NCI-H748 (cell line): ENCODE measurements at regions not wholly inside any gene's neighbourhood (a gene's known extent, or its start where the extent isn't known, plus 50 kb on each side); places are given as distances from the start of the nearest gene placed in this dataset.
A peak's percentile ranks its signal among the peaks of the same experiment; 100 is the strongest.

ENCODE experiments used
- DNase-seq: peaks from one replicate; lab custom pipeline; 2025; ENCODE audit not compliant: unreplicated experiment; lab: John Stamatoyannopoulos, UW

- DNase-seq, result no peak
These were observed 66.5 kb upstream of the DIO3 start for GRCh38 chr14:101494826-101495225.

- DNase-seq, result no peak
These were observed 66.0 kb upstream of the DIO3 start for GRCh38 chr14:101495284-101495683.

GRCh38 chr14:101495827-101496775 lies 65.2 kb upstream of the DIO3 start:
- DNase-seq, result no peak

- no peak for DNase-seq
These were observed 64.3 kb upstream of the DIO3 start for GRCh38 chr14:101496776-101497683.

- DNase-seq, result no peak
These were observed 63.4 kb upstream of the DIO3 start for GRCh38 chr14:101497684-101498525.

- DNase-seq, result no peak
These were observed 62.8 kb upstream of the DIO3 start for GRCh38 chr14:101498526-101498860.

DNA sequence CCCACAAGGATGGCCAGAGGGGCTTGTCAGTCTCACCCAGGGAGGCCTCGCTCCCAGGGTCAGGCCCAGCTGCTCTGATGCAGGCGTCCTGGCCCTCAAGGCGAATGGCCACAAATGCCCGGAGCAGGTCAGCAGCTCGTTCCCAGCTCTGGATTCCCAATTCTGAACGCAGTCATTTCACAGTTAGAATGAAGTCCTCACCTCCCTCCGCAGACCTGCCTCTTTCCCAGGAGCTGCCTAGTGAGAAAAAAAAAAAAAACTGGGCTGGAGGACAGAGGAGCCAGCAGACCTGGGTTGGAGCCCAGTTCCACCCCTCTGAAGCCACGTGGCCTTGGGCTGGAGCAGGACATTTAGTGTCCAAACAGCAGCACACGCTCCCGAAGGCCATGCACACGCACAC lies 62.2 kb upstream of the DIO3 start:
- no peak for DNase-seq

GRCh38 chr14:101499513-101499912 lies 61.8 kb upstream of the DIO3 start:
- DNase-seq, result no peak

DNA sequence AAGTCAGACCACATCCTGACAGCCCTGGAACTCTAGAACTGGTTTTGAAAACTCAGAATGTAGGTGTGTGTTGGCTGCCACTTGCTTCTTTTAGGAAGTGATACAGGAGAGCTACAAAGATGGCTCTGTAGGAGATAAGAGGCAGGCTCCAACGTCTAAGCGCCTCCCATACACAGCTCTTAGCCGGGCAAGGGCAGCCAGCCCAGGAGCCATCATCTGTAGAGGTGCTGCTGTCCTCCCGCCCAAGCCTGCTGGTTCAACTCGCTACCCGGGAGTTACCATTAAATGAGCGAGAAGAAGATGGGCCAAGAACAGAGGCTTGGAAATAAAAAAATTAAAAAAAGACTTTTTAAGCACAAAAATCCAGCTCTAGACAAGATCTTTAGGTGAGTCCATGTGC lies 61.2 kb upstream of the DIO3 start:
- no peak for DNase-seq

- no peak for DNase-seq
These were observed 60.6 kb upstream of the DIO3 start for GRCh38 chr14:101500681-101501080.

- peak; percentile 67 for DNase-seq
These were observed 60.0 kb upstream of the DIO3 start for GRCh38 chr14:101501341-101501740.

GRCh38 chr14:101501858-101502615 lies 59.3 kb upstream of the DIO3 start:
- DNase-seq, result no peak

DNA sequence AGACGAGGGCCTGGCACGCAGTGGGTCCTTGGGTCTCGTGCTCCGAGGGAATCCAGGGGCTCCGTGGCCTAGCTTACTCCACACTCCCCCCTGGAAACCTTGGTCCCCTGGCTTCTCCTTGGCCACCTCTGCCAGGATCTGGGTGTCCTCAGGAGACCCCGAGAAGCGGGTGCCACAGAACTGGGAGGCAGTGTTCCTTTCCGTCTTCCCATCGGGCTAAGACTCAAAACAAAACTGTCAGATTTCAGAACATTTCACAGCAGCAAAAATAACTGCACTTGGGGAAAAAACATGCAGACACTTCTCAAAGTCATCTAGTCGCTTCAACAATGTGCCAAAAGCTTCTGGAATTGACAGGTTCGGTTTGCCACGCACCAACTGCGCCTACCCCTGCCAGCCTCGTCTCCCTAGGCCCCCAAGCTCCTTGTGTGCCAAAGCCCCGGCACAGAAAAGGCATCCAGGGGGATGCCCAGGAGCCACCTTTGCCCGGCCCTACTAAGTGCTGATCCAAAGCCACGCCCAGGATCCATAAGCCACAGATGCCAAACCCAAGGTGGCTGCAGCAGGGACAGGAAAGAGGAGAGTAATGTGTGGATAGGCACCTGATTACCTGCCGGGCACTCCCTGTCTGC lies 58.4 kb upstream of the DIO3 start:
- DNase-seq, result no peak

DNA sequence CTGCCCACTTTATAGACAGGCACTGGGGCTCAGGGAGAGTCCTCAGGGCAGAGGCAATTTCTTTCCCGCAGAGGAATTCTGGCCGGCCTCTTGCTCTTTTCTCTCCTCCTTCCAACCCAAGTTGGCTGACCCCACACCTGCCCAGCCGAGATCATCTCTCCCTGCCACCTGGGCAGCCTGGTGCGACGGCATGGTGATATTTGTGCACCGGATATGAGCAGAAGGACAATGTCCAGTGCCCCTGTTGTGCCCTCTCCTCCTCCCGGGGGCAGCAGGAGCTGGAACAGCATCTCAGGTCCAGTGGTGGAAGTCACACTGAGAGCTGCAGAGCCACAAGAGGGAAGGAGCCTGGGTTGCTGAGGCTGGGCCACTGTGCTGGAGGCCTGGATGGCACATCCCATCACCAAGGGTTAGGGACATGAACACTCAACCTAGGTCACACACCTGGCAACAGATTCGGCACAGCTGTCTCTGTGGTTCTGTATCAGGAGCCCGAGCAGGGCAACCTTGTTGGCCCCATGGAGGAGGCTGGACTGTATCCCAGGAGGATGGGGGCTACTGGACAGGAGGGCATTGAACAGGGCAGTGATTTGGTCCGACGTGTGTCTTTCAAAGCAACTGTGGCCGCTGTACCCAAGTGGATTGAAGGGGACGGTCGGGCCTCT lies 57.7 kb upstream of the DIO3 start:
- no peak for DNase-seq

- DNase-seq, result no peak
These were observed 57.0 kb upstream of the DIO3 start for GRCh38 chr14:101504096-101504948.

- no peak for DNase-seq
These were observed 55.9 kb upstream of the DIO3 start for GRCh38 chr14:101505236-101505970.

DNA sequence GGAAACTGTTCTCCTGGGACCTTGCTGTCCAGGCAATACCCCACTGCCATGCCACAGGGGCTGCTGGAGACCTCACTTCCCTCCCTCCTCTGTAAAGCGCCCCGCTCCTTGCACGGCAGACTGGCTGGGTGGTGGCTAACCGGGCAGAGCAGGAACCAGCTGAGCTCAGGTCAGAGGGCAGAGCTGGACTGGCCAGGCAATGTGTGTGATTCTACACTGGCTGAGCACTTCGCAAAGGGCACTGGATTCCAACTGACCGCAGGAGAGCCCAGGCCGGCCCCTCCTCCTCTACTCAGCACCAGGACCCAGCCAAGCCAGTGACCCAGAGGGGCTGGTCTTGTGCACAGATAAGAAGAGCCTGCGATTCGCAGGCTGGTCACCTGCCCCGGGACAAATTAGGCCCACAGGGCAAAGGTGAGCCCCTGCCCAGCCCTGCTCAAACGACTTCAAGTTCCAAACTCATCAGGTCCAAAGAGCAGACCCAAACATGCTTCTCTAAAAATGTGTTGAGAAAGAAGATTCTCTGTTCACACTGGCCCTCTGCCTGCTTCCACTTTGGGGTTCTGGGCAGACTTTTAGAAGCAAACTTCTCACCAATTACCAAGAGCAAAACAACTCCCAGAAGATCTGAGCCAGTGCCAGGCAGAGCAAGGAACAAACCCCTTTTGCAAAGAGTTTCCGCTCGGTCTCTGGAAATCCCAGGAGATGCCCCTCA lies 54.9 kb upstream of the DIO3 start:
- DNase-seq, result no peak
